Epithelial cell of proximal tubule (primary cell): ENCODE measurements at regions not wholly inside any gene's neighbourhood (a gene's known extent, or its start where the extent isn't known, plus 50 kb on each side); places are given as distances from the start of the nearest gene placed in this dataset.

ENCODE experiments used
- DNase-seq: peaks from one replicate; pipeline ENCODE4 v3.0.0-alpha.2; 2011; ENCODE audit warnings: low read depth
- H3K4me3 ChIP-seq: 2 replicates; pipeline ENCODE4 v1.5.1; 2011; ENCODE audit warnings: low read depth, mild to moderate bottlenecking, low read length
- TF ChIP-seq, protein P1 (sequence below): conservative IDR thresholded peaks from 2 replicates; pipeline ENCODE4 v1.5.1; 2012; ENCODE audit warnings: low read depth, mild to moderate bottlenecking, low read length

DNA sequence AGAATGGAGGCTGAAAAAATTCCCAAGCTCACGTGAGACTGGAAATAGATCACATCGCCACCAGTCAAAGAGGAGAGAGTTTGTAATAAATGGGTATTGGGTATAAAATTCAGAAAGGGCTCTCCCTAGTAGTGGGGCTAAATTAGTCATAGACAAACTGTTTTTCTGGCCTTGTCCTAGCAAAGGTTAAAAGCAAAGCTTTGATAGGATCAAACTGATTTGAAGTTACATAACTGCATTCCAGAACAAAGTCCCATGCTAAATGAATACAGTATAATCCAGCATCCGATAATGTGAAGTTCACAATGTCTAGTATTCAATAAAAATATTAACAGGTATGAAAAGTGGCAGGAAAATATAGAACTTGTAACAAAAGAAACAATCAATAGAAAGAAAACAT is 149.8 kb upstream of the ATXN1 start:
- no peak overlapping the region for H3K4me3 ChIP-seq
- no peak for DNase-seq
- TF ChIP-seq, protein P1, sequence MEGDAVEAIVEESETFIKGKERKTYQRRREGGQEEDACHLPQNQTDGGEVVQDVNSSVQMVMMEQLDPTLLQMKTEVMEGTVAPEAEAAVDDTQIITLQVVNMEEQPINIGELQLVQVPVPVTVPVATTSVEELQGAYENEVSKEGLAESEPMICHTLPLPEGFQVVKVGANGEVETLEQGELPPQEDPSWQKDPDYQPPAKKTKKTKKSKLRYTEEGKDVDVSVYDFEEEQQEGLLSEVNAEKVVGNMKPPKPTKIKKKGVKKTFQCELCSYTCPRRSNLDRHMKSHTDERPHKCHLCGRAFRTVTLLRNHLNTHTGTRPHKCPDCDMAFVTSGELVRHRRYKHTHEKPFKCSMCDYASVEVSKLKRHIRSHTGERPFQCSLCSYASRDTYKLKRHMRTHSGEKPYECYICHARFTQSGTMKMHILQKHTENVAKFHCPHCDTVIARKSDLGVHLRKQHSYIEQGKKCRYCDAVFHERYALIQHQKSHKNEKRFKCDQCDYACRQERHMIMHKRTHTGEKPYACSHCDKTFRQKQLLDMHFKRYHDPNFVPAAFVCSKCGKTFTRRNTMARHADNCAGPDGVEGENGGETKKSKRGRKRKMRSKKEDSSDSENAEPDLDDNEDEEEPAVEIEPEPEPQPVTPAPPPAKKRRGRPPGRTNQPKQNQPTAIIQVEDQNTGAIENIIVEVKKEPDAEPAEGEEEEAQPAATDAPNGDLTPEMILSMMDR = no peak

DNA sequence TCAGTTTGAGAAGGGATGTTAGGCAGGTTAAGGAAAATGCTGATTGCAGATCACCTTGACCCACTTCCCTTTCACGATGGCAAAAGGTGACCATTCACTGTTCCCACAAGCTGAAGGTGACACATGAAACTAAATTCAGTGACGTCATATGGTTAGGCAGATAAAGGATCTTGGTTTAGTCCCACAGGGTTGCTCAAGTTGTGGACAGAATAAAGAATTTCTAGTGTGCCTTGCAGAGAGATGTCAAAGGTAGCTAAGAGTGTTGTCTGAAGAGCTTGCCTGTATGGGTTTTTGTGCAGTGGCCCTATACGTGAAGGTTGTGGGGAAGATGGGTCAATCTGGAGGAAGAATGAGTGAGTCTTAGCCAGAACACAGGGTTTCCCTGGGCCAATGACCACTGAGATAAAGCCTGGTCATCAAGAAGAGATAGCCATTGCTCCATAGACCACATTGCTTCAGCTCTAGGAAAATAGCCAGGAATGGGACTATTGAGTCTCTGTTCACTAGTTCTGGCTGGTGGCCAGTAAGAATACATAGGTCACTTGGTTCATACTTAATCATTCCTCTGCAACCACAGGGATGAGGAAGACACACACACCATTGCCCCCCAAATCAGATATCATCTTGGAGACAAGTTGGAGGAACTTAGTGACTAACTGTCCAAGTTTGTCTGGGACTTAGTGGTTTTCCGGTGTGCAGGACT is 148.5 kb upstream of the ATXN1 start:
- TF ChIP-seq, protein P1 = no peak
- no peak for DNase-seq

DNA sequence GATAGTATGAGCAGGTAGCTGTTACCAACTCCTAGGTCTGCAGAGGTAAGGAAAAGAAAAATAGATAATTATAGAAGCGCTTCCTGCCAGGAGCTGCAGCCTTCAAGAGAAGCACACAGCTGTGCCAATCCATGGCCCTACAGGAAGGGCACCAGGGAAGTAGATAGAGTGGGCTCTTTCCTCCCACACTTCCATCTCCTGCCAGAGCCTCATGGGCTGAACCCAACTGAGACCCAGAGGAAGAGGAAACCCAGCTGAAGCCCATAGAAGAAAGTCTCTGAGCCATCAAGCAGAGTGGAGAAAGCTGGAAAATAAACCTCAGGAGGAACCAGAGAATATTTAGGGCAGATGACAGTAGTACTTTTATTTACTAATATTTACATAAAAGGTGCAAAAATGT is 146.7 kb upstream of the ATXN1 start:
- DNase-seq = no peak
- TF ChIP-seq, protein P1 = no peak
- H3K4me3 ChIP-seq = no peak overlapping the region

More for the DNA sequence above, 148.5 kb upstream of the ATXN1 start:
- H3K4me3 ChIP-seq = no peak overlapping the region

DNA sequence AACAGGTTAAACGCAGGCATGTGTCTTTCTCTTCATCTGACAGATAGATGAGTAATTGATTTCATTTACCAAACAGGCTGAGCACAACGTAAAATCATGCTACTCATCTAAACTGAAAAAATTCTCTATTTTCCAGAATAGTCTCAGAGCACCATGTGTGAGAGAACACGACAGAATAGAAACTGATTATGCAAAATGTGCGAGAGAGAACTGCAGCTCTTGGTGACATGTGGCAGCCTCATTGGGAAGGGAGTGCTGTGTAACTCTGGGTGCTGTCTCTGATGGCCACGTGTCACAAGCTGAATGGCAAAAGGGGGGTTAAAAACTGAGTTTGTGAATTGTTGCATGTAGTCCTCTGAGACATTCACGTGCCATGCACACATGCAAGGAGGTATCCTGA is 143.7 kb upstream of the ATXN1 start:
- DNase-seq = no peak
- TF ChIP-seq, protein P1 = no peak
- no peak overlapping the region for H3K4me3 ChIP-seq

DNA sequence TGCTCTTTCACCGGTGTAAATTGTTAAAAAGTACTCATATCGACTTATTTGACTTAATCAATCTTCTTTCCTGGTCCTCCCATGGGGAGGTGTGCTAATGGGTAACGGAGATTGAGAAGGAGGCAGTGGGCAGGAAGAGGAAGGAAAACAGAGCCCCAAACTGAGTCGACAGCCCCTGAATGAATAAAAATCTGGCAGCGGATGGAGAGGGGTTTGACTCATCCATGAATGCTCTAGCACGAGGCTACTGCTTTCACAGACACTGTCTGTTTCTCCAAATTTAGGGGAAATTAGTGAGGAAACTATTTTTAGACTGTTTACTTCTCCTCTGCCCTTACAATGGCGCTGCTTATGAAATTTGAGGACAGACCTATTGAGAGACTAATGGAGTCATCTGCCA is 142.2 kb upstream of the ATXN1 start:
- TF ChIP-seq, protein P1 = no peak
- no peak overlapping the region for H3K4me3 ChIP-seq
- no peak for DNase-seq

DNA sequence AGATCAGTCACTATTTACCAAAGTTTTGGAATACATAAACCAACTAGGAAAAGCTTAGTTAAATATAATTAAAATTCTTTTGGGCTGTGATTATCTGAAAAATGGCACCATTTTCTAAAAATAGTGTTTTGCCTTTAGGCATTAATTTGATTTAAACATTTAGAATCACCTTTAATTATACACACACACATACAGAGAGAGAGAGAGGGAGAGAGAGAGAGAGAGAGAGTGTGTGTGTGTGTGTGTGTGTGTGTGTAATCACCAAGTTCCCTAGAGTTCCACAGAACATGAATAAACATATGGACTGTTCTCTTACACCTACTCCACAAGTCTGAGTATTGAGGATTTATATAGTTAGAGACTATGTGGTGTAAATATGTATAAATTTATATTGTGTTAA is 141.2 kb upstream of the ATXN1 start:
- TF ChIP-seq, protein P1 = no peak
- no peak for DNase-seq
- H3K4me3 ChIP-seq = no peak overlapping the region

DNA sequence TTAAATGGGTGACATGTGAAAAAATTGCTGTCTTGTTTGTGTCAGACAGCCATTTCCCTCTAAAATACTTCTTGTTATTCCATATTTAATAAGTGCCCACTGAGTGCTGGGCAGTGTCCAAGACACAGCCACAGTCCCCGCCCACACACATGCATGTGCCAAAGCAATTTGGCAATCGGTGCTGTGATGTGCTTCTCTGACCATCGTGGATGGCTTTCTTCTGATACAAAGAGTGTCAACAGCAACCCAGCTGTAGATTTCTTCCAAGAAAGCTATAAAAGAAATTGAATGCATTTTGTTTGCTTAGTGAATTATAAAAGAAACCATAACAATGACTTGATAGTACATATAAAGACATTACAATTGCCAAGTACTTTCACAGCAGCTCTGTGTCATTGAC is 140.5 kb upstream of the ATXN1 start:
- TF ChIP-seq, protein P1 = no peak
- no peak for DNase-seq
- H3K4me3 ChIP-seq = no peak overlapping the region
